Kidney epithelial cell (primary cell): ENCODE measurements at regions not wholly inside any gene's neighbourhood (a gene's known extent, or its start where the extent isn't known, plus 50 kb on each side); places are given as distances from the start of the nearest gene placed in this dataset.
A peak's percentile ranks its signal among the peaks of the same experiment; 100 is the strongest.

Source experiments
- DNase-seq: peaks from one replicate; pipeline ENCODE4 v3.0.0-alpha.2; 2010; ENCODE audit warnings: low read depth
- H3K27me3 ChIP-seq: 2 replicates; pipeline ENCODE4 v1.6.0; 2011; ENCODE audit warnings: low read length; ENCODE audit not compliant: control insufficient read depth, insufficient read depth
- H3K36me3 ChIP-seq: 2 replicates; pipeline ENCODE4 v1.5.1; 2011; ENCODE audit warnings: low read length; ENCODE audit not compliant: control insufficient read depth, insufficient read depth
- H3K4me3 ChIP-seq: 2 replicates; pipeline ENCODE4 v1.5.1; 2011; ENCODE audit warnings: low read depth, mild to moderate bottlenecking, control low read depth, low read length
- TF ChIP-seq, protein P1 (sequence below): IDR thresholded peaks from 2 replicates; pipeline ENCODE4 v1.5.1; 2011; ENCODE audit warnings: mild to moderate bottlenecking, moderate library complexity, low read length, control low read depth, inconsistent platforms; ENCODE audit not compliant: insufficient read depth, poor library complexity, severe bottlenecking

DNA sequence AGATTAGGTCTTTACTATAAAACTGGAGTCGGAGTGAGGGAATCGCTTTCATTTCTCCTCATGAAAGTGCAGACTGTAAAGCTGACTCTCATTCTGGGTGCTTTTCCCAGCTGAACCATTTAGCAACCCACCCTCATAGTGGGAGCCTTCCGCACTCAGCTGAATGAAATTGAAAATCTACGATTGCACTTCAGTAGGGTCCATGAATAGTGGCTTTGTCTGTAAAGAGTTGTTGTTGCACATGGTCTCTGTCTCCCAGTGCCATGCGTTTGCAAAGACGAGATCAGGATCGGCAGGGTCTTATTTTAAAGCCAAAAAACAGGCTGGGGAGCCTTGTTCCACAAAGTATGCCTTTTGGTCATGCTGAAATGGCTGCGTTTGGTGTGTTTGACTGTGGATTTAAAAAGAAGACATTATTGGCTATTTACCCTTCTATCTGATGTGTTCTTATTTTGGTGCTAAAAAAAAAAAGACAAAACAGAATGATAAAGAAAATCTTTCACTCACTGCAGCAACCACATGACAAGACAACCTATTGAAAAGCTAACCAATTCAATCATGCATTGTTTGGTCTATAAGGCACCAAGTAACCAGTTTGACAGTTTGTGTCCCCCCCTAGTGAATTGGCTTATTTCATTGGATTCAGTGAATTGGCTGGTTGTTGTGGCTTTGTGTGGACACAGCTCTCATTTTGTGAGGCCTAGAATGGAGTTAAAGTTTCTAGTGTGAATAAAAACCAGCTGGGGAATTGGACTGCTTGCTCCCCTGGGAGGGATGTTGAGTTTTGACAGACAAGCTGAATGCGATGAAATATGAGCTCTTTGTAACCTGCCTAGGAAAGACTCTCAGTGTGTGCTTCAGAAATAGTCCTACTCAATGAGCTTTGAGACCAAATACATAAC lies 65.6 kb downstream of the ARHGAP35 start:
- TF ChIP-seq, protein P1, sequence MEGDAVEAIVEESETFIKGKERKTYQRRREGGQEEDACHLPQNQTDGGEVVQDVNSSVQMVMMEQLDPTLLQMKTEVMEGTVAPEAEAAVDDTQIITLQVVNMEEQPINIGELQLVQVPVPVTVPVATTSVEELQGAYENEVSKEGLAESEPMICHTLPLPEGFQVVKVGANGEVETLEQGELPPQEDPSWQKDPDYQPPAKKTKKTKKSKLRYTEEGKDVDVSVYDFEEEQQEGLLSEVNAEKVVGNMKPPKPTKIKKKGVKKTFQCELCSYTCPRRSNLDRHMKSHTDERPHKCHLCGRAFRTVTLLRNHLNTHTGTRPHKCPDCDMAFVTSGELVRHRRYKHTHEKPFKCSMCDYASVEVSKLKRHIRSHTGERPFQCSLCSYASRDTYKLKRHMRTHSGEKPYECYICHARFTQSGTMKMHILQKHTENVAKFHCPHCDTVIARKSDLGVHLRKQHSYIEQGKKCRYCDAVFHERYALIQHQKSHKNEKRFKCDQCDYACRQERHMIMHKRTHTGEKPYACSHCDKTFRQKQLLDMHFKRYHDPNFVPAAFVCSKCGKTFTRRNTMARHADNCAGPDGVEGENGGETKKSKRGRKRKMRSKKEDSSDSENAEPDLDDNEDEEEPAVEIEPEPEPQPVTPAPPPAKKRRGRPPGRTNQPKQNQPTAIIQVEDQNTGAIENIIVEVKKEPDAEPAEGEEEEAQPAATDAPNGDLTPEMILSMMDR, result no peak
- H3K4me3 ChIP-seq, result no peak overlapping the region

DNA sequence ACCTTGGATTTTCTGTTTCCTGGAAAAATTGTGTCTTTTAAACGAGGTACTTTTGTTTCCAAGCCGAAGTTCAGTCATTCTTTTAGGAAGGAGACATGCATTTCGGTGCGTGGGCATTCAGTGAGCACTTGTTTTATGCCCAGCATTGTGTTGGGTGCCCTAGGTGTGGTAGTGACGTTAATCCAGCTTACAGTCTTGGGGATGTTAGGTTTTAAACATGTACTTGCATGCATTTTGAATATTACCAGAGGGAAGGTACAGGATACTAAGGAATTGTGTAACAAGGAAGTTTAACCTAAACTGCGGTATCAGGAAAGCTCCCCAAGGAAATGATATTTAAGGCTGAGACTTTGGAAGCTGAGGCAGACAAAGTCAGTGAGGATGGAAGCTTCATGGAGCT lies 66.3 kb downstream of the ARHGAP35 start:
- Histone ChIP-seq H3K36me3 (no peaks in the 10 kb centered on the region), H3K4me3 (no peak overlapping the region), H3K27me3 (no peaks in the 10 kb centered on the region)
- no peak for DNase-seq
- TF ChIP-seq, protein P1, result no peak

More for the DNA sequence above, 65.6 kb downstream of the ARHGAP35 start:
- Histone ChIP-seq H3K27me3 (no peaks in the 10 kb centered on the region), H3K36me3 (no peaks in the 10 kb centered on the region)
- DNase-seq, result no peak

DNA sequence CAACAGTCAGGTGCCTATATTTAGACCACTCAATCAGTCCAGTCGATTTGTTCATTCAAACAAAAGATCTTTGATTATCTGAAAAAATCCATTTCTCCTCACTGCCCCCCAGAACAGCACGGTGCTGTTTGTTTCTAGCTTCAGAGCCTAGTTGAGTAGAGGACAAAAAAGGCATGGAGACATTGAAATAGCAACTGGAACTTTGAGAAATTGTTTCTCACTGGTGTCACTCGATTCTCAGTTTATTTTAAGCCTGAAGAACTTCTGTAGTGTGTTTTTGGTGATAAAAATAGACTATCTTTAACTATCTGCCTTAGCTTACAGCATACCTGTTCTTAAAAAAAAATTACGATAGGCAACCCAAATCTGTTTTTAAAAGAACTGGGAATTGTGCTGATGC lies 67.1 kb downstream of the ARHGAP35 start:
- Histone ChIP-seq H3K27me3 (no peaks in the 10 kb centered on the region), H3K4me3 (no peak overlapping the region), H3K36me3 (no peaks in the 10 kb centered on the region)
- TF ChIP-seq, protein P1, result no peak
- no peak for DNase-seq

DNA sequence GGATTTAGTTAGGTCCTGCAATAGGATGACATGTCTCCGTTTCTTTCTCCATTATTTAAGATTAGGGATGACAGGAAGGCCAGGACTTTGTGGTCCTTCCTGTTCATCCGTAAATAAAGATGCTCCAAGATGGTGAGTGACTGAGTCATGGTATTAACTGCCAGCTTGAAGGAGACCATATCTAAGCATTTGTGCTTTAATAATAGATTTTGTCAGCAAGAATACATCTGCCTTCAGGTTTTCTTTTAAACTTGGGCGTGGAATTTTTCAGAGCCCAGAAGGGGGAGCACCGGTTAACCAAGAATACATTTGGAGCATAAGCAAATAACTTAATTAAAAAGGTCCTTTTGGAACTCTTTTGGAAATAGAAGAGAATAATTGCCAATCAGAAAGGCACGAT lies 68.2 kb downstream of the ARHGAP35 start:
- TF ChIP-seq, protein P1, result peak; percentile 2
- Histone ChIP-seq H3K4me3 (no peak overlapping the region), H3K27me3 (no peaks in the 10 kb centered on the region), H3K36me3 (no peaks in the 10 kb centered on the region)
- no peak for DNase-seq

DNA sequence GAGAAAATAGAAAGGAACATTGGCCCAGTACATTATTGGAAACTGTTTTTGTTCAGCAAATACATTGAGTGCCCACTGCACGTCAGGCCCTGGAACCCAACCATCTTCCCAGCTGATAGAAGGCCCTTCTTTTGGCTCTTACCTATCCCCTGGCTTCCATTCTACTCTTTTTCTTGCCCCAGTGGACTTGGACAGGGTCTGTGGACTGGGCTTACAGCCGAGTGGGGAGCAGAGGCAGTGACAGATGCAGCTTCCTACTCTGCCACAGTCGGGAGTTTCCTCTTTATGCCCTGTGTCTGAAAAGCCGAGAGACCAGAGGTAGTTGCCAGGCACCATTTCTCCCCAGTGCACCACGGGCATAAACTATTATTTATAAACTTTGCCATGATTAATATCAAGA lies 70.4 kb downstream of the ARHGAP35 start:
- Histone ChIP-seq H3K27me3 (no peaks in the 10 kb centered on the region), H3K36me3 (no peaks in the 10 kb centered on the region), H3K4me3 (no peak overlapping the region)
- TF ChIP-seq, protein P1, result no peak
- DNase-seq, result no peak

DNA sequence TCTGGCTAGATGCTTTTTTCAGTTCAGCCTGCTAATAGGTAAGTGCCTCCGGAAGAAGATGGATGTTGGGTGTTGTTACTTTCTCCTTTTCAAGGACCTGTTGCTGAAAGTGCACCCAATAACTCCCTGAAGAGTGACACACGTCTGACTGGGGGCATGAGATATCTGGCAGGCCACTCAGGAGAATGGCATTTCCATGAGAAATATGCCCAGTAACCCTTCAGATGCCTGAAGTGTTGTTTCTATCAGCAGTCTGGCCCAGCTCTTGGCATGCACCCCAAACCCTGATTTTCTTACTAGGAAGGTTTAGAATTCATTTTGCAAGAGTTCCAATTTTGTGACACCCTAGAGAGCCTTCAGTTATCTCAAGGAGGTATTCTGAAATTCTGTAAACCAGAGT lies 71.5 kb downstream of the ARHGAP35 start:
- Histone ChIP-seq H3K36me3 (no peaks in the 10 kb centered on the region), H3K27me3 (no peaks in the 10 kb centered on the region), H3K4me3 (no peak overlapping the region)
- no peak for DNase-seq
- TF ChIP-seq, protein P1, result no peak
